ENCODE measurements at regions not wholly inside any gene's neighbourhood (a gene's known extent, or its start where the extent isn't known, plus 50 kb on each side); places are given as distances from the start of the nearest gene placed in this dataset.
"Not testable (repeated sequence)": the region's sequence is repeated elsewhere in the genome, so short reads cannot be mapped to it uniquely, and the experiment has no call there.

- intact Hi-C loops (cut with micrococcal nuclease) = no loop called here
- no peaks in the 10 kb centered on the region for H3K36me3 Mint-ChIP-seq (ENCODE audit: low read depth)
- peaks cover 1% of the 10 kb centered on the region for H3K27me3 Mint-ChIP-seq
Observed at GRCh38 chr9:85108229-85108628, 438.7 kb downstream of the NTRK2 start.

GRCh38 chr9:85089188-85089969 lies 419.9 kb downstream of the NTRK2 start:
- no peak overlapping the region for H3K27ac Mint-ChIP-seq
- CTCF ChIA-PET = no interaction called here
- H3K4me1 Mint-ChIP-seq = no peaks in the 10 kb centered on the region
- intact Hi-C loops (cut with micrococcal nuclease) = no loop called here
- DNase-seq = no peak
- POLR2A ChIA-PET = no interaction called here
- H3K36me3 Mint-ChIP-seq (ENCODE audit: low read depth) = no peaks in the 10 kb centered on the region
- ATAC-seq (ENCODE audit: low read depth) = no peak
- H3K4me3 Mint-ChIP-seq = no peak overlapping the region
- H3K27me3 Mint-ChIP-seq = no peaks in the 10 kb centered on the region
- no peaks in the 10 kb centered on the region for H3K9me3 Mint-ChIP-seq
- no peak for TF ChIP-seq CTCF (IDR thresholded peaks at IDR 0.05)

More at GRCh38 chr9:85108229-85108628, 438.7 kb downstream of the NTRK2 start:
- no peak for DNase-seq
- Mint-ChIP-seq H3K27ac (no peak overlapping the region), H3K9me3 (no peaks in the 10 kb centered on the region), H3K4me3 (no peak overlapping the region), H3K4me1 (no peaks in the 10 kb centered on the region)
- ChIA-PET CTCF (no interaction called here), POLR2A (no interaction called here)
- TF ChIP-seq CTCF (IDR thresholded peaks at IDR 0.05) = no peak
- ATAC-seq (ENCODE audit: low read depth) = no peak

- Mint-ChIP-seq H3K4me3 (no peak overlapping the region), H3K9me3 (no peaks in the 10 kb centered on the region), H3K4me1 (no peaks in the 10 kb centered on the region), H3K27me3 (no peaks in the 10 kb centered on the region), H3K27ac (no peak overlapping the region), H3K36me3 (ENCODE audit: low read depth) (no peaks in the 10 kb centered on the region)
- ATAC-seq (ENCODE audit: low read depth) (no peak), DNase-seq (no peak)
- no peak for TF ChIP-seq CTCF (IDR thresholded peaks at IDR 0.05)
- ChIA-PET POLR2A (no interaction called here), CTCF (no interaction called here)
- intact Hi-C loops (cut with micrococcal nuclease) = no loop called here
Observed at GRCh38 chr9:85081963-85082362, 412.4 kb downstream of the NTRK2 start.

DNA sequence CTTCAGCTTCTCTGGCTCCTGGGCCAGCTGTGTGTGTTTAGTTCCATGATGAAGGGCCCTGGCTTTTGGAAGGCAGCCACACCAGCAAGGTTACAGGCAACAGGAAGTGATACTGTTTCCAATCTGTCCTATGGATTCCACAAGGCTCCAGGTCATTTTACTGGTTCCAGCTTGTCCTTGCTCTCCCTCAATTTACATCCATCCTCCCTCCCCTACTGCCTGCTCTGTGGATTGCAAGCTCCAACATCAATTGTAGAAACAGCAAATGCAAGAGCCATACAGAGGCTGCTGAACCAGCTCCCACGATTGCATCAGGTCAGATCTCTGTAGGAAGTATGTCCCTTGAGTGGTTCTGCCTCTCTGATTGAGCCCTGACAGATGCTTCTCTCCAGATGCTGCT lies 409.8 kb downstream of the NTRK2 start:
- Mint-ChIP-seq H3K4me1 (no peaks in the 10 kb centered on the region), H3K27me3 (no peaks in the 10 kb centered on the region), H3K36me3 (ENCODE audit: low read depth) (no peaks in the 10 kb centered on the region), H3K9me3 (no peaks in the 10 kb centered on the region), H3K27ac (no peak overlapping the region), H3K4me3 (no peak overlapping the region)
- intact Hi-C loops (cut with micrococcal nuclease) = no loop called here
- DNase-seq (no peak), ATAC-seq (ENCODE audit: low read depth) (no peak)
- ChIA-PET POLR2A (no interaction called here), CTCF (no interaction called here)
- no peak for TF ChIP-seq CTCF (IDR thresholded peaks at IDR 0.05)

GRCh38 chr9:85077944-85078343 lies 408.4 kb downstream of the NTRK2 start:
- H3K4me3 Mint-ChIP-seq = no peak overlapping the region
- H3K9me3 Mint-ChIP-seq = no peaks in the 10 kb centered on the region
- H3K27me3 Mint-ChIP-seq = no peaks in the 10 kb centered on the region
- no peaks in the 10 kb centered on the region for H3K4me1 Mint-ChIP-seq
- H3K27ac Mint-ChIP-seq = no peak overlapping the region
- POLR2A ChIA-PET = no interaction called here
- no peak for TF ChIP-seq CTCF (IDR thresholded peaks at IDR 0.05)
- CTCF ChIA-PET = no interaction called here
- no peak for DNase-seq
- no peak for ATAC-seq (ENCODE audit: low read depth)
- no peaks in the 10 kb centered on the region for H3K36me3 Mint-ChIP-seq (ENCODE audit: low read depth)
- intact Hi-C loops (cut with micrococcal nuclease) = no loop called here

DNA sequence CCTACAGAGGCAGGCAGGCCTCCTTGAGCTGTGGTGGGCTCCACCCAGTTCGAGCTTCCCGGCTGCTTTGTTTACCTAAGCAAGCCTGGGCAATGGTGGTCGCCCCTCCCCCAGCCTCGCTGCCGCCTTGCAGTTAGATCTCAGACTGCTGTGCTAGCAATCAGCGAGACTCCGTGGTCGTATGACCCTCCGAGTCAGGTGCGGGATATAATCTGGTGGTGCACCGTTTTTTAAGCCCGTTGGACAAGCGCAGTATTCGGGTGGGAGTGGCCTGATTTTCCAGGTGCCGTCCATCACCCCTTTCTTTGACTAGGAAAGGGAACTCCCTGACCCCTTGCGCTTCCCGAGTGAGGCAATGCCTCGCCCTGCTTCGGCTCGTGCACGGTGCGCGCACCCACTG lies 407.6 kb downstream of the NTRK2 start:
- H3K9me3 Mint-ChIP-seq; H3K27me3 Mint-ChIP-seq; ATAC-seq (ENCODE audit: low read depth); H3K4me1 Mint-ChIP-seq; H3K4me3 Mint-ChIP-seq; POLR2A ChIA-PET; intact Hi-C loops (cut with micrococcal nuclease); CTCF ChIA-PET; H3K36me3 Mint-ChIP-seq (ENCODE audit: low read depth); H3K27ac Mint-ChIP-seq; DNase-seq: not testable (repeated sequence)
